ENCODE measurements at regions not wholly inside any gene's neighbourhood (a gene's known extent, or its start where the extent isn't known, plus 50 kb on each side); places are given as distances from the start of the nearest gene placed in this dataset.

DNA sequence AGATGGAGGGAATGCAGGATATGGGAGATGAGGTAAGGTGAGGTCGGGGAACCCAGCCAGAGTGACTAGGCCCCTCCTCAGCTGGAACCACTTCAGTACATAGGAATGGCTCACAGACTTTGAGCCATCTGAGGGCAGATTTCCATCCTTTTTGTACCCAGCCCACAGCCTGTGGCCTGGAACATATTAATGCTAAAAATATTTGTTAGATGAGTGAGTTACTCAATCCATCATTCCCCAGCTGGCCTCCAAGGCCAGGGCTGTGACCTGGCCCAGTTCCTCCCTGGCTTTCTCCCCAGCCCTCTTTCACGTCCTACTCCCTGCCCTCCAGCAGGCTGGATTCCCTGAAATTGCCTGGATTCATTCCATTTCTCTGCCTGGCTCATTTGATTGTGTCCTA is 57.2 kb upstream of the PRDM11 start:
- DNase-seq (ENCODE audit: low read depth) (peak; percentile 67), FAIRE-seq (no peak)
- H3K27me3 ChIP-seq (ENCODE audit: control insufficient read depth, insufficient read depth, low read length): no peaks in the 10 kb centered on the region

DNA sequence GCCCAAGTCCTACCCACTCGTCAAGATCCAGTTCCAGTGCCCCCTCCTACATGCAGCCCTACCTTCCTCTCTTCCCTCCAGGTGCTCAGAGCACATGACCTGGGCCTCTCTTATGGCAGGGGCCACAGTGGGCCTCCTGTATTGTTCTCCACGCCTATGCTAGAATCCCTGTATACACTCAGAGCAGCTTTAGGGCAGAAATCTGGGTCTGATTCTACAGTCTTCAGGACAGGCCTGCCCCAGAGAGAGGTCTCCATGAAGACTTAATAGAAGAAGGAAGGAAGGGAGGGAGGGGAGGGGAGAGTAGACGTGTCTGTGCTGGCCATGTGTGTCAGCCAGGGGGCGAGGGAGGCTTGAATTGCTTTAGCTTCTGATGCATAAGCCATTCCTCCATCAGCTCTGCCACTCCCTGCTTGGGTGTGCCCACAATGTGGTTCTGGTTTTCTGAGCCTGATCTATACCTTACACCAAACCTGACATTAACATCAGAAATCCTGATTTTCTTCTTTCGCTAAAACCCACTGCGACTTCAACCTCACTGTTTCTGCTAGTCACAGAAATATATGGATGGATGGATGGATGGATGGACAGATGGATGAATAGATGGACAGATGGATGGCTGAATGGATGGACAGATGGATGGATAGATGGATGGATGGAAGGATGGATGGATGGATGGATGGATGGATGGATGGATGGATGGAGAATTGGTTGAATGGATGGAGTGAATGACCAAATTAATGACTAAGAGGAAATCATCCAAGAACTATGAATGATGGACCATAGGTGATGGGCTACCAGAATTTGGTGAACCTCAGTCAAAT is 56.6 kb upstream of the PRDM11 start:
- Histone ChIP-seq H3K36me3 (ENCODE audit: control insufficient read depth, insufficient read depth, low read length) (no peaks in the 10 kb centered on the region), H3K4me3 (ENCODE audit: low read depth, low read length) (no peak overlapping the region), H3K27me3 (ENCODE audit: control insufficient read depth, insufficient read depth, low read length) (peaks cover 2% of the 10 kb centered on the region)
- FAIRE-seq (no peak), DNase-seq (ENCODE audit: low read depth) (peak; percentile 73)
- TF ChIP-seq, protein P1, sequence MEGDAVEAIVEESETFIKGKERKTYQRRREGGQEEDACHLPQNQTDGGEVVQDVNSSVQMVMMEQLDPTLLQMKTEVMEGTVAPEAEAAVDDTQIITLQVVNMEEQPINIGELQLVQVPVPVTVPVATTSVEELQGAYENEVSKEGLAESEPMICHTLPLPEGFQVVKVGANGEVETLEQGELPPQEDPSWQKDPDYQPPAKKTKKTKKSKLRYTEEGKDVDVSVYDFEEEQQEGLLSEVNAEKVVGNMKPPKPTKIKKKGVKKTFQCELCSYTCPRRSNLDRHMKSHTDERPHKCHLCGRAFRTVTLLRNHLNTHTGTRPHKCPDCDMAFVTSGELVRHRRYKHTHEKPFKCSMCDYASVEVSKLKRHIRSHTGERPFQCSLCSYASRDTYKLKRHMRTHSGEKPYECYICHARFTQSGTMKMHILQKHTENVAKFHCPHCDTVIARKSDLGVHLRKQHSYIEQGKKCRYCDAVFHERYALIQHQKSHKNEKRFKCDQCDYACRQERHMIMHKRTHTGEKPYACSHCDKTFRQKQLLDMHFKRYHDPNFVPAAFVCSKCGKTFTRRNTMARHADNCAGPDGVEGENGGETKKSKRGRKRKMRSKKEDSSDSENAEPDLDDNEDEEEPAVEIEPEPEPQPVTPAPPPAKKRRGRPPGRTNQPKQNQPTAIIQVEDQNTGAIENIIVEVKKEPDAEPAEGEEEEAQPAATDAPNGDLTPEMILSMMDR (IDR thresholded peaks at IDR 0.05; ENCODE audit: insufficient read depth, low read length, severe bottlenecking): peak; percentile 36

More for the DNA sequence above, 57.2 kb upstream of the PRDM11 start:
- TF ChIP-seq, protein P1 (IDR thresholded peaks at IDR 0.05; ENCODE audit: insufficient read depth, low read length, severe bottlenecking): no peak
- H3K36me3 ChIP-seq (ENCODE audit: control insufficient read depth, insufficient read depth, low read length): no peaks in the 10 kb centered on the region
- no peak overlapping the region for H3K4me3 ChIP-seq (ENCODE audit: low read depth, low read length)

- no peak for FAIRE-seq
- no peaks in the 10 kb centered on the region for H3K36me3 ChIP-seq (ENCODE audit: control insufficient read depth, insufficient read depth, low read length)
- TF ChIP-seq, protein P1 (IDR thresholded peaks at IDR 0.05; ENCODE audit: insufficient read depth, low read length, severe bottlenecking): no peak
- peaks cover 4% of the 10 kb centered on the region for H3K27me3 ChIP-seq (ENCODE audit: control insufficient read depth, insufficient read depth, low read length)
- no peak overlapping the region for H3K4me3 ChIP-seq (ENCODE audit: low read depth, low read length)
- no peak for DNase-seq (ENCODE audit: low read depth)
Measured at GRCh38 chr11:45090607-45091006, 55.8 kb upstream of the PRDM11 start.

GRCh38 chr11:45091563-45092403 is 54.7 kb upstream of the PRDM11 start:
- Histone ChIP-seq H3K27me3 (ENCODE audit: control insufficient read depth, insufficient read depth, low read length) (peaks cover 6% of the 10 kb centered on the region), H3K36me3 (ENCODE audit: control insufficient read depth, insufficient read depth, low read length) (no peaks in the 10 kb centered on the region), H3K4me3 (ENCODE audit: low read depth, low read length) (no peak overlapping the region)
- no peak for FAIRE-seq
- no peak for DNase-seq (ENCODE audit: low read depth)
- TF ChIP-seq, protein P1 (IDR thresholded peaks at IDR 0.05; ENCODE audit: insufficient read depth, low read length, severe bottlenecking): no peak

GRCh38 chr11:45092404-45092785 is 54.0 kb upstream of the PRDM11 start:
- TF ChIP-seq, protein P1 (IDR thresholded peaks at IDR 0.05; ENCODE audit: insufficient read depth, low read length, severe bottlenecking): no peak
- Histone ChIP-seq H3K27me3 (ENCODE audit: control insufficient read depth, insufficient read depth, low read length) (peaks cover 6% of the 10 kb centered on the region), H3K4me3 (ENCODE audit: low read depth, low read length) (no peak overlapping the region), H3K36me3 (ENCODE audit: control insufficient read depth, insufficient read depth, low read length) (no peaks in the 10 kb centered on the region)
- FAIRE-seq (no peak), DNase-seq (ENCODE audit: low read depth) (no peak)
